HL-60 (cell line): ENCODE measurements at regions not wholly inside any gene's neighbourhood (a gene's known extent, or its start where the extent isn't known, plus 50 kb on each side); places are given as distances from the start of the nearest gene placed in this dataset.

Experiments
- DNase-seq, 2 experiments: peaks; one replicate each; pipeline ENCODE4 v3.0.0-alpha.2; 2010 to 2020; ENCODE audit warnings: low read depth in 1 of 2, low spot score in 1 of 2
- H3K27ac ChIP-seq: fragments of 250-450 bp; sonication (Bioruptor Pico); replicated peaks from 2 replicates; pipeline ENCODE4 v1.5.1; 2020; ENCODE audit warnings: mild to moderate bottlenecking, moderate library complexity
- H3K27me3 ChIP-seq: fragments of 250-450 bp; sonication (Bioruptor Pico); 2 replicates; pipeline ENCODE4 v1.5.1; 2021; ENCODE audit warnings: mild to moderate bottlenecking, moderate library complexity; ENCODE audit not compliant: insufficient read depth, poor library complexity, severe bottlenecking
- H3K4me3 ChIP-seq: replicated peaks from 2 replicates; pipeline ENCODE4 v1.5.1; 2011; ENCODE audit warnings: mild to moderate bottlenecking, control low read depth, low read length; ENCODE audit not compliant: insufficient read depth
- GABPA ChIP-seq: IDR thresholded peaks from 2 replicates; pipeline ENCODE4 v1.6.1; 2012; ENCODE audit warnings: low read depth
- POLR2AphosphoS5 ChIP-seq: IDR thresholded peaks from 2 replicates; pipeline ENCODE4 v1.6.1; 2012; ENCODE audit warnings: low read depth
- SPI1 ChIP-seq: IDR thresholded peaks from 2 replicates; pipeline ENCODE4 v1.6.1; 2012; ENCODE audit warnings: low read depth, mild to moderate bottlenecking, borderline replicate concordance
- TF ChIP-seq, protein P1 (sequence below): IDR thresholded peaks from one replicate; pipeline ENCODE4 v1.5.1; 2011; ENCODE audit warnings: low read length, control low read depth, inconsistent platforms; ENCODE audit not compliant: insufficient read depth
- TF ChIP-seq, protein P2 (sequence below): IDR thresholded peaks from 2 replicates; pipeline ENCODE4 v1.6.1; 2012; ENCODE audit warnings: low read depth; ENCODE audit not compliant: insufficient replicate concordance

DNA sequence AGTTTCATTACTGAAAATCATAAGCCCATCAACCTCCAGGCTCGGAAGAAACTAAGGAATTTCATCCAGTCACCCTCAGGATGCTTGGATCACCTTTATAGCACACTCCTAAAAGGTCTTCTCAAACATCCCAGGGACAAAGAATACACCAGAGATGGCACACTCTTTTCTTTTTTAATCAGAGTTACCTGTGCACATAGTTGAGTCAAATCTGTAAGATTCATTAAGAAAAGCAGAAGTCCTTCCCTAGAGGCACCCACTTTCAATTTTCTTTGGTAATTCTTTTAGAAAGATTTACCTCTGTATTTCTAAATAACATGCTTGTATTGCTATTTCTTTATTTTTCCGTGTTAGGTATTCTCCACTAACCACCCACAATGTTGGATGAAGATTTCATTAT is 50.6 kb upstream of the IL6 start:
- peaks cover 3% of the 10 kb centered on the region for H3K27me3 ChIP-seq
- TF ChIP-seq POLR2AphosphoS5 (no peak), GABPA (no peak), SPI1 (0 out of 2 replicates have a peak, but pooled peaks have one; percentile 20)
- H3K27ac ChIP-seq, result no peak overlapping the region
- no peak overlapping the region for H3K4me3 ChIP-seq
- no peak for DNase-seq

DNA sequence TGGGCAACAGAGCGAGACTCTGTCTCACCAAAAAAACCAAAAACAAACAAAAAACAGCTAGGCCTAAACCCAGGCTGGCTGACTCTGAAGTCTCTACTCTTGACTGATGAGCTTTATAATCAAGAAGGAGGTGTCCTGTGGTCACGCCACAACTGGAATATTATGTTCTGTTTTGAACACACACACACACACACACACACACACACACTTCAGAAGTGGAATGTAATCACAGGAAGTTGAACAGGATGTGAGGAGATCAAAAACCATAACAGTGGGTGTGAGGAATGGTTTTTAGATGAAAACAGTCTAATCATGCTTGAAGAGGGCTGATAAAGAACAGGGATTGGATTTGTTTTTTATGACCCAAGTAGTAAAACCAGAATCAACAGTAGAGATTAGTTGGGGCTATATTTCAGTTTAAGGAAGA is 51.1 kb upstream of the IL6 start:
- TF ChIP-seq, protein P1, sequence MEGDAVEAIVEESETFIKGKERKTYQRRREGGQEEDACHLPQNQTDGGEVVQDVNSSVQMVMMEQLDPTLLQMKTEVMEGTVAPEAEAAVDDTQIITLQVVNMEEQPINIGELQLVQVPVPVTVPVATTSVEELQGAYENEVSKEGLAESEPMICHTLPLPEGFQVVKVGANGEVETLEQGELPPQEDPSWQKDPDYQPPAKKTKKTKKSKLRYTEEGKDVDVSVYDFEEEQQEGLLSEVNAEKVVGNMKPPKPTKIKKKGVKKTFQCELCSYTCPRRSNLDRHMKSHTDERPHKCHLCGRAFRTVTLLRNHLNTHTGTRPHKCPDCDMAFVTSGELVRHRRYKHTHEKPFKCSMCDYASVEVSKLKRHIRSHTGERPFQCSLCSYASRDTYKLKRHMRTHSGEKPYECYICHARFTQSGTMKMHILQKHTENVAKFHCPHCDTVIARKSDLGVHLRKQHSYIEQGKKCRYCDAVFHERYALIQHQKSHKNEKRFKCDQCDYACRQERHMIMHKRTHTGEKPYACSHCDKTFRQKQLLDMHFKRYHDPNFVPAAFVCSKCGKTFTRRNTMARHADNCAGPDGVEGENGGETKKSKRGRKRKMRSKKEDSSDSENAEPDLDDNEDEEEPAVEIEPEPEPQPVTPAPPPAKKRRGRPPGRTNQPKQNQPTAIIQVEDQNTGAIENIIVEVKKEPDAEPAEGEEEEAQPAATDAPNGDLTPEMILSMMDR, result no peak
- peaks cover 3% of the 10 kb centered on the region for H3K27me3 ChIP-seq
- no peak overlapping the region for H3K4me3 ChIP-seq
- H3K27ac ChIP-seq, result no peak overlapping the region
- no peak for DNase-seq

DNA sequence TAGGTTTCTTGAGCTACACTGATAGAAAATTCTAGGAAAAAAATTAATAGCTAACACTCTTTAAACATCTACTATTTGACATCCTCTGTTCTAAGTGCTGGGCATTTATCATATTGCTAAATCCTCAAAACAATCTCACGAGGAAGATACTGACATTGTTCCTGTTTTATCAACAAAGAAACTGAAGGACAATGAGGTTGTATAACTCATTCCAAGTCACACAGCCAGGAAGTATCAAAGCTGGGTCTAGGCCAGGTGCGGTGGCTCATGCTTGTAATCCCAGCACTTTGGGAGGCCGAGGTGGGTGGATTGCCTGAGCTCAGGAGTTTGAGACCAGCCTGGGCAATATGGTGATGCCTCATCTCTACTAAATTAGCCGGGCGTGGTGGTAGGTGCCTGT is 51.6 kb upstream of the IL6 start:
- Histone ChIP-seq H3K4me3 (no peak overlapping the region), H3K27me3 (peaks cover 3% of the 10 kb centered on the region), H3K27ac (no peak overlapping the region)
- DNase-seq, result no peak
- TF ChIP-seq, protein P1, result no peak
- TF ChIP-seq POLR2AphosphoS5 (no peak), GABPA (no peak), SPI1 (no peak)
- TF ChIP-seq, protein P2, sequence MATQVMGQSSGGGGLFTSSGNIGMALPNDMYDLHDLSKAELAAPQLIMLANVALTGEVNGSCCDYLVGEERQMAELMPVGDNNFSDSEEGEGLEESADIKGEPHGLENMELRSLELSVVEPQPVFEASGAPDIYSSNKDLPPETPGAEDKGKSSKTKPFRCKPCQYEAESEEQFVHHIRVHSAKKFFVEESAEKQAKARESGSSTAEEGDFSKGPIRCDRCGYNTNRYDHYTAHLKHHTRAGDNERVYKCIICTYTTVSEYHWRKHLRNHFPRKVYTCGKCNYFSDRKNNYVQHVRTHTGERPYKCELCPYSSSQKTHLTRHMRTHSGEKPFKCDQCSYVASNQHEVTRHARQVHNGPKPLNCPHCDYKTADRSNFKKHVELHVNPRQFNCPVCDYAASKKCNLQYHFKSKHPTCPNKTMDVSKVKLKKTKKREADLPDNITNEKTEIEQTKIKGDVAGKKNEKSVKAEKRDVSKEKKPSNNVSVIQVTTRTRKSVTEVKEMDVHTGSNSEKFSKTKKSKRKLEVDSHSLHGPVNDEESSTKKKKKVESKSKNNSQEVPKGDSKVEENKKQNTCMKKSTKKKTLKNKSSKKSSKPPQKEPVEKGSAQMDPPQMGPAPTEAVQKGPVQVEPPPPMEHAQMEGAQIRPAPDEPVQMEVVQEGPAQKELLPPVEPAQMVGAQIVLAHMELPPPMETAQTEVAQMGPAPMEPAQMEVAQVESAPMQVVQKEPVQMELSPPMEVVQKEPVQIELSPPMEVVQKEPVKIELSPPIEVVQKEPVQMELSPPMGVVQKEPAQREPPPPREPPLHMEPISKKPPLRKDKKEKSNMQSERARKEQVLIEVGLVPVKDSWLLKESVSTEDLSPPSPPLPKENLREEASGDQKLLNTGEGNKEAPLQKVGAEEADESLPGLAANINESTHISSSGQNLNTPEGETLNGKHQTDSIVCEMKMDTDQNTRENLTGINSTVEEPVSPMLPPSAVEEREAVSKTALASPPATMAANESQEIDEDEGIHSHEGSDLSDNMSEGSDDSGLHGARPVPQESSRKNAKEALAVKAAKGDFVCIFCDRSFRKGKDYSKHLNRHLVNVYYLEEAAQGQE, result no peak

DNA sequence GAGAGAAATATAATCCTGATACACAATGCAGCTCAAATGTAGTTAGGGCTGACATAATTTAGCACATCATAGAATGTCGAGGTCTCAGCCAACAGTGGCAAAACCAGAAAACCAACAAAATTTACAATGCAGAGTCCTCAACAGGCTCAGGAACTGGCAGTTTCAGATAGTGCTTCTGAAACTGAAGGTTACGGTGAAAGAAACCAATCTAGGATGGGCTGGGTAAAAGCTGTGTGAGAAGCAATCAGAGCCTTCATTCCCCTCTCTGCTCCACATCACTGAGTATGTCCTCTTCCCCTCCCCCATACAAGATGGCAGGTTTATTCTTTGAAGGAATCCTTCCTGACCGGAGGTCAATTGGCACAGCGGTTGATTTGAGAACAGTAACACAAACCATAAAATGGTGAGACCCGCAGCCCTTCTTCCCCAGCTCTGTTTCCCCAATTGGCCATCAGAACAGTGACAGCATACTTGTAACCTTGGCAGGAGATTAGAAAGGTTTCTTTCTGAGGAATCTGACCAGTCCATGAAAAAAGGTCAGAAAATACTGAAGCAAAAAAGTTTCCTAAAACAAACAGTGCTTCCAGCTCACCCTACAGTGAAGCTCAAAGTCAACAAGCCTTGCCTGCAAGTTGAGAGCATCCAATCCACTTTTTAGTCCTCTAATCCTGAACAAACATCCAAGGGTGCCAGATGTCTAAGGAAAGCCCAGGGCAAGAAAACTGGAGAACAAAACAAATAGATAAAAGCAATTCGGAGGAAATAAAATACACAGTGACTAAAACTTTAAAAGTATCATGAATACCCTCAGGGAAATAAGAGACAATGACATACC is 53.9 kb upstream of the IL6 start:
- no peak for TF ChIP-seq POLR2AphosphoS5
- no peak for TF ChIP-seq GABPA
- TF ChIP-seq SPI1, result no peak
- TF ChIP-seq, protein P1, result no peak
- TF ChIP-seq, protein P2, result no peak
- Histone ChIP-seq H3K4me3 (no peak overlapping the region), H3K27me3 (peaks cover 3% of the 10 kb centered on the region), H3K27ac (no peak overlapping the region)
- DNase-seq, result no peak
